Activated naive CD4-positive, alpha-beta T cell (primary cell): ENCODE measurements at regions not wholly inside any gene's neighbourhood (a gene's known extent, or its start where the extent isn't known, plus 50 kb on each side); places are given as distances from the start of the nearest gene placed in this dataset.
"Not testable (repeated sequence)": the region's sequence is repeated elsewhere in the genome, so short reads cannot be mapped to it uniquely, and the experiment has no call there.

Experiments
- DNase-seq, 4 experiments: peaks; one replicate each; lab custom pipeline; 2025; lab: John Stamatoyannopoulos, UW

DNA sequence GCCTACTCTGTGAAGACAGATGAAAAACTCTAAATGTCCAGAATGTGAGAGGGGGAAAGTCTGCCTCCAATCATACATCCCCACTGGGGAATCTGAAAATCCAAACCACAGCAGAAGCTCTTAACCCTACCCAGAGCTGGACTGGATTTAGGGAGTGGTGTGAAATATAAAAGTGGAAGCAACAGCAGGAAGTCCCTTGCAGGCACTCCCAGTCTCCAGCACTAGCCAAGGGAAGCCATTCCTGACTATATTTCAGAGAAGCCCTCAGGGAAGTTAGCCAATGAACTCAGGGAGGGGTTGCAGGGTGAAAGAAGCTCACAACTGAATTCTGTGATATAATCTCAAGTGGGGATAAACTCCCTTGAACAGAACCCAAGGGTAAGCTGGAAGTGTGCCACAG, 51.5 kb downstream of the CRPPA start:
- DNase-seq, result no peak

DNA sequence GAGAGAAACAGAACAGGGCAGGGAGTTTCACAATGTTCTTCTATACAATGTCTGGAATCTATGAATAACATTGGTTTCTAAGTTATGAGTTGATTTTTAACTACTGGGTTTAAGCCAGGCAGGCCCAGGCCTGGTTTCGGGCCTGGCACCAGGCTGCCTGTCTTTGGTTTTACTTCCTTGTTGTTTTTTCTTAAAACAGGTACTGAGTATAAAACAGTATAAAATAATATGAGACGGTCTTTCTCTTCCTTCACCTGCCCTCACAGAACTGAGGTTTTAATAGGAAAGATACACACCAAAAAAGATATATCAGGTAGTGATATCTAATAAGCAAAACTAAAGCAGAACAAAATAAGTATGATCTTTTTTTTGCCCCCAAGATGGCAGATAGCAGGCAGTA, 52.0 kb downstream of the CRPPA start:
- DNase-seq, result not testable (repeated sequence)

DNA sequence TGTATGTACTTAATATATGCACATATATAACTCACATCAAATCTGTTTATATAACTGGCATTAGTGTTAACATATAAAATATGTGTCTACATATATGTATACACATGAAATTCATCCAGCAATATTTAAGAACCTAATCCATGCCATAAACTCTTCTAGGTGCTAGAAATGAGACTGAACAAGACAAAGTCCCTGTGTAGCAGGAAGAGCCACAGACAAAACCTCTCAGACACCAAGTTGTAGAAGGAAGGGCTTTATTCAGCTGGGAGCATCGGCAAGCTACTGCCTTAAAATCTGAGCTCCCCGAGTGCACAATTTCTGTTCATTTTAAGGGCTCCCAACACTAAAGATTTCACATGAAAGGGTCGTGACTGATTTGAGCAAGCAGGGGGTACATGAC, 52.5 kb downstream of the CRPPA start:
- no peak for DNase-seq

DNA sequence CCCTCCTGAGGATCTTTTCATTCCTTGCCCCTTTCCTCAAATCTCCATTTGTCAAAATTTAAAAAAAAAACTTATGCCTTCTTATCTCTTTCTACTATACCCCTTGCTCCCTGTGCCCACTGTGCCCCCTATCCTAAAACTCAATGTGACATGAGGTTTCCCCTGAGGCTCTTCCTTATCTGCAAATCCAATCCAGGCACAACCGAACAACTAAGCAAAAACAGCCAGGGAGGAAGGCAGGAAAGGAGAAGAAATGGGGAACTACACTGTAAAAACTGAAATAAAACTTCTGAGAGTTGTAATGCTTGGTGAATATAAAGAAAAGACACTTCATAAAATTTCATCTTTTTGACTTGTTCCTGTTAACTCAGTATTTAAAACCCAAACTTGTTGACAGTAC, 54.2 kb downstream of the CRPPA start:
- no peak for DNase-seq

DNA sequence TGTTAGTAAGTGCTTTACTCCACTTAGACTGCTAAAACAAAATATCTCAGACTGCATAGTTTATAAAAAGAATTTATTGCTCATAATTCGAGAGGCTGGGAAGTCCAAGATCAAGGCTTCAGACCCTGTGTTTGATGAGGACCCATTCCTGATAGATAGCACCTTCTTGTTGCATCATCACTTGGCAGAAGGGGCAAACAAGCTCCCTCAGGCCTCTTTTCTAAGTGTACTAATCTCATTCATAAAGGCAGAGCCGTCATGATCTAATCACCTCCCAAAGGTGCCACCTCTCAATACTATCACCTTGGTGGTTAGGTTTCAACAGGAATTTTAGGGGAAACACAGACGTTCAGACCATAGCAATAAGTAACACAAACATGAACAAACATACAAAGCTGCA, 55.4 kb downstream of the CRPPA start:
- no peak for DNase-seq

DNA sequence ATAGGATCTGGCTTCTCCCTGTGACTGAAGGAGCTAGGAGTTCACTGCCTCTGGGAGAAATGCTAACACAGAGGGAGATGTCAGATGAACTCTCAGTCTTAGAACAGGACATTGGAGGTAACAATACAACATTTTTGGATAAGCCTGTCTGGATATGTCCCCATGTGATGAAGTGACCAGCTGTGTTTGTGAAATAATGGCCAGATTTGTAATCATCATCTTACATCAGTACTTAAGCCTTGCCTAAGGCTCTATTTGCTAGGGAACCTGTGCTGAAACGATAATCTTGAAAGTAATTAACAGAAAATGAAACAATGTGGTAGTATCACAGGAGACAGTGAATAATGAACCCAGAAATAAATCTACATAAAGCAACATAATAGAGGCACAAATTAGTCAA, 56.2 kb downstream of the CRPPA start:
- no peak for DNase-seq

DNA sequence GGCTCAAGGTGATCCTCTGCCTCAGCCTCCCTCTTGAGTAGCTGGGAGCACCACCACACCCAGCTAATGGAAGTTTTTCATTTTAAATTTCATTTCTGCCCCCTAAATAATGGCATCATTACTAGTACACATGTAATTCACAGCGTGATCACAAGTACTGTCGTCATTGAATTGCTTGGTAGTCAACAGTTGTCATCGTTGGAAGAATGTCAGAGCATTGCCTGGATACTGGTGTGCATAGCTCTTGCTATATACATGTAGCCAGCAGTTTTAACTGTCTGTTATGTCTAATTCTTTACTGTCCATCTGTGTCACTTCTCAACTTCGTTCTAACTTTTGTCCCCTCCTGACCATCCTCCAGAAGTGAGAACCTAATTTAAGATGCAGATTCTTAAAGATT, 62.1 kb downstream of the CRPPA start:
- DNase-seq, result no peak

DNA sequence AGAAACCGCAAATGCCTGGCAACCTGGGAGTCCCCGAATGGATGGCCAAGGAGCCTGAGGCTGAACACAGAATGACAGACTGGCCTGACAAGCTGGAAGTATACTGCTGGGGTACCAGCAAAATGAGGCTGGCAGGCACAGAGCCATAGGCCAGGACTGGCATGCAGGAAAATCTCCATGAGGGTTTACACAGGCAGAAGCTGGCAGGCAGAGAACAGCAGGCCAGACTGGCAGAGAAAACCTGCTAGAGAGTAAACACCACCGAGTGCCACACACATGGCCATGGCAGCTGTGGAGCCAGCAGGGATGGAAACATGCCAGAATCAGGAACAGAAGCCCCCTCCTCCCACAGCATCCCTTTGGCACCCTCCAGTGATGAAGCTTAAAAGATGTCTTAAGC, 63.4 kb downstream of the CRPPA start:
- DNase-seq, result no peak

DNA sequence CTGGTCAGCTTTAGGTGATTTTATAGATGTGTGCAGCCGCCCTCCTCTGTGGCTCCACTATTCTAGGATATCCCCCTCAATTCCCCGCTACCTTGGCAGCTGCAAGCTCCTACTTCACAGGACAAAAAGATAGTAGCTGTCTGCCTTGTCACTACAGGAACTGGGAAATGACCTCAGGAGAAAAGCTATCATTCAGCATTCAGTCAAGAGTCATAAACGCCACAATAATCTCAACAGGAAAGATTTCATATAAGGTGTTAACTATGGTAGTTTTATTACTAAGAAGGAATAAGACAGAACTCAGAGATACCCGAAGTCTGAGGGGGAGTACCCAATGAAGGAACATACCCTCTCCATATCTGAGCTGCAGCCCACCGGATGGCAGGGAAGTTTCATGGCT, 63.9 kb downstream of the CRPPA start:
- no peak for DNase-seq

DNA sequence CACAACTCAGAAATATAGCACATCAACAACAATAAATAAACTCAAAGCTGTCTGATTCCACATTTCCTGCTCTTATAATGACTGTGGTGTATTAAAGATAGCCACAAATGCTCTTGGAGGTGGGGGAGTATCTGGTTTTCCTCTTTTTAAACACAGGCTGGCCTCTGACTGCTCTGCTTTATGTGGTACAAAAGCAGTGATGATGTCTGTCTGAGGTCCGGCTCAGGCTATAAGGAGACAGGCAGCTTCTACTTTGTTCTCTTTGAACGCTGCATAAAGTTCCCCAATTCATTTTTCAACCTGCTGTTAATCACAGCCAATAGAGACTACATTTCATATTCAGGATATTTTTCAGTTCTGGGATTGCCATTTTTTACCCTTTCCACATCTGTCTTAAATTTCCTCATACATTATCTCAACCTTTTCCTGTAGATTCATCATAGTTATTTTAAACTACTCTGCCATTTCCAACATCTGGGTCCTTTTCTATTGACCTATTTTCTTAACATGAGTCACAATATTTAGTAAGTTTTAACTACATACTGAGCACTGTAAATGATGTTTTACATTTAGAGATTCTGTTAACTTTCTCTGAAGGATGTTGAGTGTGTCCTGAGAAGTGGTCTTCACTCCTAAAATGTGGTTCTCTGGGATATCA, 64.9 kb downstream of the CRPPA start:
- DNase-seq, result no peak

DNA sequence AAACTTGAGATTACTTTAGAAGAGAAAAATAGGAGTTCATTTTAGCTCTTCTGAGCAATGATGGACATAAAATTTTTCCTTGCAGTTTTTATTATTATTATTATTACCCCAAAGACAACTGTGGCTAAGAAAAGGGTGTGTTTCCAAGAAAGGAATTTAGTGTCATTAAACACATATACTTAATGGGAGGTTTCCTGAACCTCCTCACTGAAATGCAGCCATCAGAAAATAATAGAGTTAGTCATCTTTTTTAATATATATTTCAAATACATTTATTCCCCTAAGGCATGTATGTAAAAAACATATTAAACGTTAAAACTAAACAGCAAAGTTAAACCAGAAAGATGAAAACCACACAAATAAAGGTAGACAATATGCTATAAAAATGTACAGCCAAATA, 66.8 kb downstream of the CRPPA start:
- no peak for DNase-seq

DNA sequence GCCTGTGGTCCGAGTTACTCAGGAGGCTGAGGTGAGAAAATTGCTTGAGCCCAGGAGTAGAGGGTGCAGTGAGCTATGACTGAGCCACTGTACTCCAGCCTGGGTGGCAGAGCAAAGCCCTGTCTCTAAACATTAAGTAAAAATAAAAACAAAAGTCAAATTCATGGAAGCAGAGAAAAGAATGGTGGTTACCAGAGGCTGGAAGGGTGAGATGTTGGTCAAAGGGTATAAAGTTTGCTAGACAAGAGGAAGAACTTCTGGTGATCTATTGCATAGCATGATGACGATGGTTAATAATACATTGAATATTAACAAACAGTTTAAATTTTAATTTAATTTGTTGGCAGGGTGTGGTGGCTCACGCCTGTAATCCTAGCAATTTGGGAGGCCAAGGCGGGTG, 68.1 kb downstream of the CRPPA start:
- no peak for DNase-seq

DNA sequence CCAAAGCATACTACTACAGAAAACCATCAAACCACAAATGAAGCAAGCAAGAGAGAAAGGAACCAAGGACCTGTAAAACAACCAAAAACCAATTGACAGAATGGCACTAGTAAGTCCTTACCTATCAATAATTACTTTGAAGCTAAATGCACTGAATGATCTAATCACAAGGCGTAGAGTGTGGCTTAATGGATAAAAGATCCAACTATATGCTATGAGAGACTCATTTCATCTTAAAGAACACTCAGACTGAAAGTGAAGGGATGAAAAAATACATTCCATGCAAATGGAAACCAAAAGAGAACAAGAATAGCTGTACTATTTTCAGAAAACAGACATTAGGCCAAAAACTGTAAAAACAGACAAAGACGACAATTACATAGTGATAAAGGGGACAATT, 70.7 kb downstream of the CRPPA start:
- no peak for DNase-seq

DNA sequence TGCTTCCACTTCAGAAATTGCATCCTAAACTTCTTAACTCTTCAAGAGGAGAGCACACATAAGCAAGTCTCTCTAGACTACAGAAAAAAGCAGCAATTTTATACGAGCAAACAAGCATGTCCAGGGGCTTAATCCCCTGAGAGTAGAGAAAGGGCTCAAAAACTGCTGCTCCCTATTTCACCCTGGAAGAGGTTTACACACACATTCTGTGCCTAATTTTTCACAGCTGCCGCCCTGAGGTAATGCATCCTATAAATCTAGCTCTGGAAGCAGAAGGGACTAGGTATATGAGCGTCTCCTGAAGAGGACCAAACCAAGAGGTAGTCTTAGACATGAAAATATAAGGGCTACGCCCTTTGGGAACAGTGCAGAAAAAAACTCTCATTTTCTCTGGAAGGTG, 73.1 kb downstream of the CRPPA start:
- DNase-seq, result no peak

DNA sequence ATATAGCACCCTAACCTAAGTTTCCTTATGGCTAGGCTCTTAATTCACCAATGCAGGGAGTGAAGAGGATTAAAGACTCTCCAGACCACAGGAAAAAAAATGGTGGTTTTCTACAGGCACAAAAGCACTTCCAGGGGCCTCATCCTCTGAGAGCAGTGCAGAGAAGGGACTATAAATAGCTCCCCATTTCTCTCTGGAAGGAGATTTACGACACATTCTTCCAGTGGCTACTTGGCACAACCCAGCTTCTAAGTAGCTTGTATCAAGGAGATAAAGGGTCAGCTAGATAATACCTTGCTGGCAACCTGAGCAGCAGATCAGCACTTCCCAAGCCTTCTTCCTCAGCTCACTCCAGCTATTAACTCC, 73.5 kb downstream of the CRPPA start:
- no peak for DNase-seq

DNA sequence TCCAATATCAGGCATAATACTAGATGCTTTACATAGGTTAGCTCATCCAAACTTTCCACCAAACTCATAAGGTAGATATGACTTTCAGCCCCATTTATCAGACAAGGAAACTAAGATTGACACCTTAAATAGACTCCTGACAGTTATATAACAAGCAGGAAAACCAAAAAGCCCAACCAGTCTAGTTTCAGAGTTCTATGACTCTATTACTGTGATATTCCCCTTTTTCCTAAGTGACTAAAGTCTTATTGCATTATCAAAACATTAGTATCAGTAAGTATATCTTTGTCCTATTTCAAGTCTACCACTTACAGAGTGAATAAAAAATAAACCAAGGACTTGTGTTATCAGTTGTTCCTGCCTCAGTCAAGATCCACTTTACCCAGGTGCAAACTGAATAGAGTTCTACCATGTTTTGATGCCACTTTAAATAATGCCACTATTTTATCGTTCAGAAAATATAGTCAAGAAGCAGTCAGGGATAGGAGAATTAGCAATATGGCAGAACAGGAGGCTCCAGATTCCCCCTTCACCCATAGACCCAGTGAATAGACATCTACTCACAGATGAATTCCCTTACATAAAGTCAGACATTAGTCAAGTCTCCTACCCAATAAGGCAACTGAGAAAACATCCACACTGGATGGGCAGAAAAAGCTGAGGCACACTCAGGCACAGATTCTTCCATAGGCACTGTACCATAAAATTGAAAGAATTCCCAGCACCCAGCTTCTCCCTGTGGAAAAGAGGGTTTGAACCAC, 74.1 kb downstream of the CRPPA start:
- DNase-seq, result no peak

DNA sequence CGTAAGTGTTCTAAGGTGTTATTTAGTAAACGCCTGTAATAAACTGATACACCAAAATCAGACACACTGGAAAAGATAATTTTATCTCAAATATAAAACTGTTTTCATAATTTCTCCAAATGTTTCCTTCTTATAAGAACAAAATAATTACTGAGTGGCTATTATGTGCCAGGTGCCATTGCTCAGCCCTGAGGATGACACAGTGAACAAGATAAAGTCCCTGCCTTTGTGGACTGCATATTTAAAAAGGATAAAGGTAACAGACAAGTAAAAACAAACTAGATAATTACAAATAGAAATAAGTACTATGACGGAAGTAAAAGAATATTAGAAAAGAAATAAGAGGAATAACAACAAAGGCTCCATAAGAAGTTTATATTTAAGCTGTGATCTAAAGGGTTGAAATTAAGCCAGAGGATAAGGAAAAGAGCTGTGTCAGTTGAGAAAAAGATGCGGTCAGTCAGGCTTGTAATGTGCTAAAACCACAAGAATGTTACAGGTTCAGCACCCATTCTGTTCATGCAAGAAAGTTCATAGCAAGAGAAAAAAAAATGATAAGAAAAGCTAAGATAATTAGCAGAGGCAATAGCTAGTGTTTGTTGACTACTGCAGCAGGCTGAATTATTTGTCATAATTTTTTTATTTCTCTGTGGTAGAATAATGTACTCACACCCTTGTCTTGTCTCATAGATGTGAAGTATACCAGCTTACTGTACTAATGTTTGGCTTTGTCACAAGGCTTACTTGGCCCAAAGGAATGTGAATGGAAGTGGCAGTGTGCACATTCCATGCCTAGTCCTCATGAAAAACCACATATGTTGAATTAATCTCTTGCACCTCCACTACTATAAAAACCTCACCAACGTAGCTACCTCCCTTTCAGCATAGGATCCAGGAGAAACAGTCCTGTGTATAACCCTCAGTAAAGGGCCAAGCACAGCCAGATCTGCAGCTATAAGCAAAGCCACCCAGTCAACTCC, 75.1 kb downstream of the CRPPA start:
- DNase-seq, result no peak

DNA sequence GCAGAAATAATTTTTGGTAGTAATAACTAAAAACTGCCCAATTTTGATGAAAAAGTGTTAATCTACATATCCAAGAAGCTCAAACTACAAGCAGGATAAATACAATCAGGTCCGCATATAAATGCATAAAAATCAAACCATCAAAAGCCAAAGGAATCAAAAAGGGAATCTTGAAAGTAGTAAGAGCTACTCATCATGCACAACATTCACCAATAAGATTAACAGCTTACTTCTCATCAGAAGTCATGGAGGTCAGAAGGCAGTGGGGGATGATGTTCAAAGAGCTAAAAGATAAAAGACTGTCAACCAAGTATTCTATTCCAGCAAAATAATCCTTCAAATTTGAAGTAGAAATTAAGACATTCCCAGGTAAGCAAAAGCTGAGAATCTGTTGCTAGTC, 76.4 kb downstream of the CRPPA start:
- no peak for DNase-seq

DNA sequence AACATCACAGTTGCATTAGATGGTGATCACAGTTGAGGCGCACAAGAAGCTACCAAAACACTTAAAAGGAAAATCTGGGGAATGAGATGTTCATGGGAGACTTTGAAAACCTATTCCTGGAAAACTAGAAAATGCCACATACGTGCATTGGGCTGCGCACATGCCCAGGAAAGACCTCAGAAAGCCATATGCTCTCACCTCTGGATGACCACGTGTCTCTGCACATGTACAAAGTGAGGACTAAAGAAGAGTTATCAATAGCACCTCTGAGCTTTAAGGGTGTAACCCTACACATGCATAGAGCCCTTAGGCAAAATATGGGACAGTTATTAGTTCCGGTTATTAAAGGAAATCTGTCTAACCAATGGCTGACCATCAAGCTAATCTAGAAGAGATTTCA, 77.7 kb downstream of the CRPPA start:
- no peak for DNase-seq

DNA sequence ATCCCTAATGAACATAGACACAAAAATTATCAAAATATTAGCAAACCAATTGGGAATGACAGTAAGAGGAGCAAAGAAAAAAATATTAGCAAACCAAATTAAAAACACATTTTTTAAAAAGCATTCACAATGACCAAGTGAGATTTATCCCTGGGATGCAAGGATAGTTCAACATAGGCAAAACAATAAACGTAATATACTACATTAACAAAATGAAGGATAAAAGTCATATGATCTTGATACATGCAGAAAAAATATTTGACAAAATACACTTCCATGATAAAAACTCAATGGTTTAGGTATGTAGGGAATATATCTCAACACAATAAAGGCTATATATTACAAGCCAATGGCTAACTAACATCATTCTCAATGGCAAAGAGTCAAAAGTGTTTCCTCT, 83.3 kb downstream of the CRPPA start:
- DNase-seq, result no peak

DNA sequence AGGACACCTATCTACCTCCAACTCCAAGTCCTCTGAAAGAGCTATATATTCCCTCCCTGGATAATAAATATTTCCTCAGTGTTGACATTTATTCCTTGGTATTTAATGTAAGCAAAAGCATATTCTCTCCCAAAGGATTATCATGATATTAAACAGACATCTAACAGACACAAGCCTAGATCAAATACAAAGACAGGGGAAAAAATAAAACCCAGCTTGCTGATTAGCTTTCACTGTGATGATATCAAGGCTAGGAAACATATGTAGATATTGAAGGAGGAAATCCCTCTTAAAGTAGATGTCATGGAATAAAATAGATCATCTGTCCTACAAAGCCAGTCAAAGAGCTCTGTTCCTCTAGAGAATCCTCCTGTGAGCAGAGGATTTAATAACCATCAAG, 95.2 kb downstream of the CRPPA start:
- no peak for DNase-seq

DNA sequence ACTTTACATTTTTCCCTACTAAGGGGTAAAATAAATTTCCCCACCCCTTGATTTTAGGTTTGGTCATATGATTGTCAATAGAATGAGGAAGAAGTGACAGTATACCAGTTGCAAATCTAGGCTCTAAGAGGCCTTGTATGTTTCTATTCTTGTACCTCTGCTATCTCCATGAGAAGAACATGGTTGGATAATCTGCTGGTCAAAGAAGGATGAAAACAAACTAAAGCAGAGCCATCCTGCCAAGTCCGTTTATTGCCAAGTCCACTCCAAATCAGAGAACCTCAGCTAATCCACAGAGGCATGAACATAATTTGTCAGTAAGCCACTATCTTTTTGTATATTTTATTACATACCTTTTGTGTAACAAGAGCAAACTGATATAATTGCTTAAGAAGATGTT, 98.0 kb downstream of the CRPPA start:
- DNase-seq, result no peak

DNA sequence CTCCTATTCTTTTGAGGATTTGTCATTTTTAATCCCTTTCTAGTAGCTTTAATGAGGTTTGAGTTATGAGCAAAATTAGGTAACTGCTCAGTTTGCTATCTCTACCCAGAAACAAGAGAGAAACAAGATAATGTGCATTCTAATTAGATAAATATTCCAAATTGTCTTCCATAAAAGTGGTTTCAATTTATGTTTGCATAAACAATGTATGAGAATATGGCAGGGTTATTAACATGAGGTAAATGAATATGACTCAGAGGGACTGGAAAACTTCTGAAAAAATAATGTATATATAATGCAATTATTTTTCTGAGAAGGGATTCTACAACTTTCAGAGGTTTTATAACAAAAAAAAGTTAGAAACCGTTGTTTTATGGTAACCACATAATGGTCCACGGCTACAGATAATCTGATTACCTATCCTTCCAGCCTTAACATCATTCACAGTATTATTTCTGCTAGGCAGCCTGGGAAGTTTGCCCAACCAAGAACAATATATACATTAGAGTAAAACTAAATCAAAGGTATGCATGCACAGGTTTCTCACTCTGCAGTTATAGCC, 101.2 kb downstream of the CRPPA start:
- no peak for DNase-seq
